GM18511 (cell line): ENCODE measurements at regions not wholly inside any gene's neighbourhood (a gene's known extent, or its start where the extent isn't known, plus 50 kb on each side); places are given as distances from the start of the nearest gene placed in this dataset.

Source experiments
- ATAC-seq: cut with Tn5 transposase; IDR thresholded peaks from one replicate; pipeline ENCODE4 v1.9.1; 2021; ENCODE audit warnings: mild to moderate bottlenecking, moderate library complexity; ENCODE audit not compliant: unreplicated experiment

GRCh38 chr9:109830545-109830944 is 50.5 kb downstream of the PALM2AKAP2 start:
- ATAC-seq, result no peak

- ATAC-seq, result no peak
Measured at GRCh38 chr9:109831998-109832658, 52.1 kb downstream of the PALM2AKAP2 start.

DNA sequence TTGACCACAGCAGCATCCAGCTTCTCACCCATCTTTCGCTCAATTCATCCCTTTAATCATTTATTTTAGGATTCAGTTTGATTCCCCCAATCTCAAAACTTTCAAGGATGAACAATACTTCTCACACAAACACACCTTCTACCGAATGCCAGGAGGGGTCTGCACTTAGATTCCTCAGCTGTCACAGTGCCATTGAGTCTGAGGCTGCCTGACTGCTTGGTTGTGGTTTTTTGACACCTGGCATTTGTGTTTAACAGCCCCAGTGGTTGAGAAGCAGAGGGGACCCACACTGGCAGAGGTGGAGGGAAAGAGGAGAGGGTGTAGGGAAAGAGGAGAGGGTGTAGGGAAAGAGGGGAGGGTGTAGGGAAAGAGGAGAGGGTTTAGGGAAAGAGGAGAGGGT is 54.9 kb downstream of the PALM2AKAP2 start:
- ATAC-seq, result no peak

- no peak for ATAC-seq
Measured at GRCh38 chr9:109843641-109844040, 63.6 kb downstream of the PALM2AKAP2 start.

- ATAC-seq, result no peak
Measured at GRCh38 chr9:109845226-109845625, 65.2 kb downstream of the PALM2AKAP2 start.

DNA sequence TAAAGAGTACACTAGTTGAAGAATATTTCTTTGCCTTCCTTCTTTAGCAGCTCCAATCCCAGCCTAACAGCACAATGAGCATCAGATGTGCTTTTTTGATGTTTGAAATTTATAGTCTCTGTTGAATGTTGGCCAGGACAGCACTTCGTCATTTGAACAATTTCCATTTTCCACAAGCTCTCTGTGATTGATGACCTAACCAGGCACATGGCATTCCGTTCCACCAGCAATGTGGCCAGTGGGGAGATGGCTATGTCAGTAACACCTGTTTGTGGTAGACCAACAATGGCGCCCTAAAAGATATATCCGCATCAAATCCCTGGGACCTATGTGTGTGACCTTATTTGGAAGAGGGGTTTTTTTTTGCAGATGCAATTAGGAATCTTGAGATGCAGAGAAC is 66.8 kb downstream of the PALM2AKAP2 start:
- ATAC-seq, result no peak

DNA sequence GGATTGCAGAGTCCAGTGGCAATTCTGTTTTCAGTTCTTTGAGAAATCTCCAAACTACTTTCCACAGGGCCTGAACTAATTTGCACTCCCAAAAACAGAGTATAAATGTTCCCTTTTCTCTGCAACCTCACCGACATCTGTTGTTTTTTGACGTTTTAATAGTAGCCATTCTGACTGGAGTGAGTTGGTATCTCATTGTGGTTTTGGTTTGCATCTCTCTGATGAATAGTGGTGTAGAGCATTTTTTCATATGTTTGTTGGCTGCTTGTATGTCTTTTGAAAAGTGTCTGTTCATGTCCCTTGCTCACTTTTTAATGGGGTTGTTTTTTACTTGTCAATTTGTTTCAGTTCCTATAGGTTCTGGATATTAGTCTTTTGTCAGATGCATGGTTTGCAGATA is 72.6 kb downstream of the PALM2AKAP2 start:
- no peak for ATAC-seq

- no peak for ATAC-seq
Measured at GRCh38 chr9:109855540-109855939, 75.5 kb downstream of the PALM2AKAP2 start.

- ATAC-seq, result no peak
Measured at GRCh38 chr9:109856785-109857184, 76.8 kb downstream of the PALM2AKAP2 start.

GRCh38 chr9:109857336-109857735 is 77.3 kb downstream of the PALM2AKAP2 start:
- ATAC-seq, result no peak

DNA sequence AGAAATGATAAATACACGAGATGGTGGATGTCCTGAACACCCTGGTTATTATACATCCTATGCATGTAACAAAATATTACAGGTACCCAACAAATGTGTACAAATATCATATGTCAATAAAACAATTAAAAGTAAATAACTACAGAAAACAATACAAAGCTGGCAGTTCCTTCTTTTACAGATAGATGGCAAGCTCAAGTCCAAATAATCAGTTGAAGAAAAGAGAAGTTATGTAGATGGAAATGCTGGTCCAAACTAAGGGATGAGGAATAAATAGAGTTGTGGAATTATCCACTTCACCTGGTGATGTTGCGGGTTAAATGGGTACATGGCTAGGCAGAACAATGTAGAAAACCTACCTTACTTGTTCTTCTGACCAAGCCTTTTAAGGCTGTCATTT is 79.4 kb downstream of the PALM2AKAP2 start:
- ATAC-seq, result no peak

DNA sequence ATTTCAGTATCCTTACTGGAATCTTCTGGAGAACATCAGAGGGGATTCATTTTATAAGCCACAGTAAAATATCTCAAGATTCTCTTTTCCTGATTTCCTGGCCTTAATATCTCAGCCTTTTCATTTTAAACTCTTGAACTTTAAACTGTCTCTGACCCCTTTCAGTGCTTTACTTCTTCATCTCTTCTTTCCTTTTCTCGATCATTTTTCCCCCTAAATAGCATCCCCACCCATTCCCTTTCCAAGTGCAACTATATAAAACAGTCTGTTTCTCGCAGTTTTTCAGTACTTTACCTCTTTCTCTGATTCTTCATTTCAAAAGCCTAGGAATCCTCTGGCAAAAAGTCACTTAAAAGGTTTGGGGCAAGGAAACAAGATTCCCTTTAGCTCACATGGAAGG is 80.5 kb downstream of the PALM2AKAP2 start:
- ATAC-seq, result no peak

DNA sequence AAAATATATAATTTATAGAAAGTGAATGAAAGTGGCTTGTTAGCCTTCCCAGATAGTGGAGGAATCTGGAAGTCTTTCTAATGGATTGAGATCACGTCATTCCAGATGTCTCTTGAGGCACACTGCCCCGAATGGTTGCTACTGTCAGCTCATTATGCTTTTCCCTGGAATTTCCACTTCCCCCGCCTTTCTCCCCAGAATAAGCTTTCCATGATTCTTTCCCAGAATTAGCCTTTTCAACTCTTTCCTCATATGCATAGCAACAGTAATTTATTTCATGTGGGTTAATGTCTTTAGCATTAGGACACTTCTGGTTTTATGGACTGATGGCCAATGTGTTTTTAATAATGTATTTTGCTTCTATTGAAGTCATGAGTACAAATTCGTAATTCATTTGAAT is 81.5 kb downstream of the PALM2AKAP2 start:
- ATAC-seq, result no peak

- no peak for ATAC-seq
Measured at GRCh38 chr9:109861918-109862317, 81.9 kb downstream of the PALM2AKAP2 start.

GRCh38 chr9:109862452-109862851 is 82.5 kb downstream of the PALM2AKAP2 start:
- ATAC-seq, result no peak

GRCh38 chr9:109863961-109864360 is 84.0 kb downstream of the PALM2AKAP2 start:
- no peak for ATAC-seq

DNA sequence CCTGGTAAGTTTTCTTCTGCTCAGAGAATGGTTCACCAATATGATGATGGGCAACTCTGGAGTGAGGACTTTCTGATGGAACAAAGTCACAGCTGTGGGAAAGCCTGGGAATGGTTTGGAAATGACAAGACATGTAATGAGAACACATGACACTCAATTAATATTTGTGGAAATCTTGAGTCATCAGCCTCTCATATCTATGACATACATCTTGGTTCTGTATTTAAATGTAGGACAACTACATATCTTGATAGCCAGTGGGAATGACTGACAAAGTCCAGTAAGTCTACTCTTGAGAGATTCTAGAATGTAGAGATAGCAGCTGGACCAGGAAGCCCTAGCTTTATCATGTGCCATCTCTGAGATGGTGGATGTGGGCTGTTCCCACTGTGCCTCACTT is 85.5 kb downstream of the PALM2AKAP2 start:
- no peak for ATAC-seq

GRCh38 chr9:109868207-109868606 is 88.2 kb downstream of the PALM2AKAP2 start:
- ATAC-seq, result no peak

DNA sequence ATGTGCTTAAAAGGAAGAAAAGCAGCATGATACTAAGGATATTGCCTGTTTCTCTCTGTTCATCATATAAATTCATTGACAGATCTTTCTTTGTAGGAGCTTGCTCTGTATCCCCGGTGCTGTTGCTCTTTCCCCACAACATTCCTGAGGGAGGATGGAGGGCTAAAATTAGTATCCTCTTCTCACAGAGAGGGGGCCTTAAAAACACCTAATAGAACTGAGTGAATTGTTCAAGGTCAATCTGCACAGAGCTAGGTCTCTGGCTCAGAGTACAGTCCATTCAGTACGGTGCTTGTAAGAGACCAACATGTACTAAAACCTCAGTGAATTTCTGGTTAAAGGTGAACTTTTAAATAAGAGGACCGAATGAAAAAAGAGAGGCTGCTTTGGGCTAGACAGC is 88.7 kb downstream of the PALM2AKAP2 start:
- no peak for ATAC-seq

DNA sequence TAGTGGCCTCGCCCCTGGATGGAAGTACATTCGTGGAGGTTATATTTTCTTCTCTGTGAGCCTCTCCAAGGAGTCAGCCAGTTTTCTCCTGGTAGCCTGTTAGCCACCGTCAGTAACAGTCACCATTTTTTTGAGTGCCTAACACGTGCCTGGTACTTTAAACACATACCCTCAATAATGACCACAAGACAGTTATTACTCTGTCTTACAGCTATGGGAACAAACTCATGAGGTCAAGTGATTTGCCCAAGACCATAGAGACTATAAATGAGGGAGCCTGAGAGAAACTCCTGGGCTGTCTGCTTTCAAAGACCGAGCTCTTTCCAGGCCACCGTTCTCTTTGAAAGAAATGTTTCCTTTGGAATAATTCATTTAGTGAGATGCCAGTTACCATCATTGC is 90.4 kb downstream of the PALM2AKAP2 start:
- ATAC-seq, result no peak

DNA sequence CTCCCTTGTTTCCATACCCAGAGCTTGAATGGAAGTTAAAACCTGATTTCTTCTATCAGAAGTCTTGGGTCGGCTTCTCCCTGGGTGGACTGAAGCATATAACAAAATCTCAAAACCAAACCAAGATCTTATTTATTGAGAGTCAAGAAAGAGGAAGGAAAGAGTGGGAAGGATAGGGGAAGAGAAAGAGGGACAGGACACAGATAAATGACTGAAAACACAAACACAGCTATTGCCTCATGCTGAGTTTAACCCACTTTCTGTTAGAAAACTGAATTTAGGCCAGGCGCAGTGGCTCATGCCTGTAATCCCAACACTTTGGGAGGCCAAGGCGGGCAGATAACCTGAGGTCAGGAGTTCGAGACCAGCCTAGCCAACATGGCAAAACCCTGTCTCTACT is 92.9 kb downstream of the PALM2AKAP2 start:
- ATAC-seq, result no peak

DNA sequence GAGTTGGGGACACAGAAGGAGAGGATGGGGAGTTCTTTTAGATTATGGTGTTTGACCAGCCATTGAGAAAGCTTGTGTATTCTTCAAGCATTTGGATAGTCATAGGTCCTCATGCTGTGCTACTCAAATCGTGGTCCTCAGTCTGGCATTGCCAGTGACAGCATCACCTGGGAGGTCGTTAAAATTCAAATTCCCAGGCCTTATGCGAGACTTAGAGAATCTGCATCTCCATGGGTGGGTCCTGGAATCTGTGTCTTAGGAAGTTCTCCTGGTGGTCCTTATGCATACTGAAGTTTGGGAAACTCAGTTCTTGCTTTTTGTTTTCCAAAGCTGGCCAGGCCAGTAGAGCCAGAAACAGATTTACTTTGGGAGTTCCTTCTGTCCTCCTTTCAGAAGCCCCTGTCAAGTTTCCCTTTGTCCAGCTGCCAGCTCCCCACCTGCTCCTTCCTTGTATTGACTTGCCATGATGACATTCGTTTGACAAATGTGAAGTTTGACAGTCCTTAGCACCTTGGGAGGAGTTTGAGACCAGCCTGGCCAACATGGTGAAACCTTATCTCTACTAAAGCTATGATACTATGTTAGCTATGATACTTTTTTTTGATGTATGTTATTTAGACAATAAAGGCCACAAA is 95.6 kb downstream of the PALM2AKAP2 start:
- no peak for ATAC-seq
